GM23338 (cell line): ENCODE measurements at regions not wholly inside any gene's neighbourhood (a gene's known extent, or its start where the extent isn't known, plus 50 kb on each side); places are given as distances from the start of the nearest gene placed in this dataset.

Experiments used
- ATAC-seq: fragments of 200-7000 bp; cut with Tn5 transposase; 3 replicates; pipeline ENCODE4 v1.9.1; 2020
- DNase-seq: peaks from one replicate; pipeline ENCODE4 v3.0.0-alpha.2; 2015; ENCODE audit warnings: low spot score
- H2AFZ ChIP-seq: fragments of 200-600 bp; sonication (generic); 2 replicates; pipeline ENCODE4 v1.8.0; 2016; ENCODE audit warnings: antibody characterized with exemption, mild to moderate bottlenecking, moderate library complexity
- H3F3A ChIP-seq: fragments of 200-600 bp; sonication (generic); replicated peaks from 2 replicates; pipeline ENCODE4 v1.8.0; 2017; ENCODE audit warnings: antibody characterized with exemption, mixed run types, low read depth
- H3K27ac ChIP-seq: fragments of 200-600 bp; sonication (generic); 2 replicates; pipeline ENCODE4 v1.6.1; 2016; ENCODE audit warnings: low read depth
- H3K27me3 ChIP-seq: fragments of 200-600 bp; sonication (generic); 2 replicates; pipeline ENCODE4 v1.8.0; 2016; ENCODE audit warnings: mild to moderate bottlenecking, mixed run types, moderate library complexity; ENCODE audit not compliant: insufficient read depth
- H3K36me3 ChIP-seq: fragments of 200-600 bp; sonication (generic); 2 replicates; pipeline ENCODE4 v1.8.0; 2016; ENCODE audit warnings: mild to moderate bottlenecking; ENCODE audit not compliant: insufficient read depth
- H3K4me1 ChIP-seq: fragments of 200-600 bp; sonication (generic); 2 replicates; pipeline ENCODE4 v1.8.0; 2016; ENCODE audit warnings: mild to moderate bottlenecking, moderate library complexity; ENCODE audit not compliant: insufficient read depth
- H3K4me2 ChIP-seq: fragments of 200-600 bp; sonication (generic); 2 replicates; pipeline ENCODE4 v1.7.1; 2017; ENCODE audit warnings: mixed run types
- H3K4me3 ChIP-seq: fragments of 200-600 bp; sonication (generic); 2 replicates; pipeline ENCODE4 v1.6.1; 2016; ENCODE audit warnings: mixed run types
- H3K79me2 ChIP-seq: fragments of 200-600 bp; sonication (generic); replicated peaks from 2 replicates; pipeline ENCODE4 v1.8.0; 2017; ENCODE audit warnings: mild to moderate bottlenecking; ENCODE audit not compliant: insufficient read depth
- H3K9me2 ChIP-seq: fragments of 200-600 bp; sonication (generic); 2 replicates; pipeline ENCODE4 v1.8.0; 2017; ENCODE audit not compliant: insufficient read depth
- H4K20me1 ChIP-seq: fragments of 200-600 bp; sonication (generic); replicated peaks from 2 replicates; pipeline ENCODE4 v1.8.0; 2017; ENCODE audit warnings: mild to moderate bottlenecking; ENCODE audit not compliant: insufficient read depth
- H3K27ac Mint-ChIP-seq: 2 replicates; pipeline ENCODE4 v1.8.0; 2020; ENCODE audit warnings: inconsistent platforms, mild to moderate bottlenecking, moderate library complexity, mixed read lengths
- H3K27me3 Mint-ChIP-seq: 3 replicates; pipeline ENCODE4 v1.8.0; 2022; ENCODE audit warnings: low read depth, mild to moderate bottlenecking, moderate library complexity, mixed read lengths, inconsistent platforms; ENCODE audit not compliant: insufficient read depth, poor library complexity
- H3K36me3 Mint-ChIP-seq: 3 replicates; pipeline ENCODE4 v1.8.0; 2021; ENCODE audit warnings: low read depth, mild to moderate bottlenecking, inconsistent platforms, moderate library complexity, mixed read lengths
- H3K4me1 Mint-ChIP-seq: 3 replicates; pipeline ENCODE4 v1.8.0; 2020; ENCODE audit warnings: mild to moderate bottlenecking, inconsistent platforms, mixed read lengths
- H3K4me3 Mint-ChIP-seq: 3 replicates; pipeline ENCODE4 v1.8.0; 2021; ENCODE audit warnings: moderate library complexity, mild to moderate bottlenecking, inconsistent platforms, mixed read lengths
- H3K9me3 Mint-ChIP-seq: 3 replicates; pipeline ENCODE4 v1.8.0; 2020; ENCODE audit warnings: moderate library complexity, mild to moderate bottlenecking, inconsistent platforms, mixed read lengths
- CREB1 ChIP-seq: fragments of 250-450 bp; sonication (Bioruptor Pico); IDR thresholded peaks from 2 replicates; pipeline ENCODE4 v1.5.0; 2020; ENCODE audit warnings: low read depth, mild to moderate bottlenecking, moderate library complexity
- ETS1 ChIP-seq: IDR thresholded peaks from 2 replicates; pipeline ENCODE4 v1.6.1; 2016; ENCODE audit warnings: antibody characterized with exemption
- EZH2 ChIP-seq: fragments of 200-600 bp; sonication (generic); IDR thresholded peaks from one replicate; pipeline ENCODE4 v1.8.0; 2017; ENCODE audit warnings: antibody characterized with exemption, mild to moderate bottlenecking, low read depth; ENCODE audit not compliant: unreplicated experiment
- EZH2phosphoT487 ChIP-seq: fragments of 200-600 bp; sonication (generic); IDR thresholded peaks from one replicate; pipeline ENCODE4 v1.8.1; 2018; ENCODE audit warnings: antibody characterized with exemption; ENCODE audit not compliant: unreplicated experiment
- NANOG ChIP-seq: IDR thresholded peaks from 2 replicates; pipeline ENCODE4 v1.6.1; 2016; ENCODE audit warnings: antibody characterized with exemption, borderline replicate concordance
- POLR2AphosphoS5 ChIP-seq: IDR thresholded peaks from 2 replicates; pipeline ENCODE4 v1.6.1; 2016; ENCODE audit warnings: antibody characterized with exemption, low read depth
- REST ChIP-seq: IDR thresholded peaks from one replicate; pipeline ENCODE4 v1.6.1; 2018; ENCODE audit warnings: antibody characterized with exemption; ENCODE audit not compliant: unreplicated experiment
- ZNF114 ChIP-seq: fragments of 250-450 bp; sonication (Bioruptor Pico); IDR thresholded peaks from 2 replicates; pipeline ENCODE4 v1.5.0; 2020; ENCODE audit warnings: mild to moderate bottlenecking, moderate library complexity
- ZNF331 ChIP-seq: fragments of 250-450 bp; sonication (Bioruptor Pico); IDR thresholded peaks from 2 replicates; pipeline ENCODE4 v1.5.0; 2020; ENCODE audit warnings: low read depth, mild to moderate bottlenecking, moderate library complexity
- ZNF462 ChIP-seq: fragments of 250-450 bp; sonication (Bioruptor Pico); IDR thresholded peaks from 2 replicates; pipeline ENCODE4 v1.5.0; 2020; ENCODE audit warnings: mild to moderate bottlenecking, moderate library complexity

- TF ChIP-seq ETS1 (no peak), CREB1 (CRISPR knock-in tag) (no peak), POLR2AphosphoS5 (no peak), EZH2phosphoT487 (no peak)
Observed at GRCh38 chr1:185561629-185562028, 172.6 kb upstream of the HMCN1 start (continued).

GRCh38 chr1:185560760-185561159 is 173.4 kb upstream of the HMCN1 start:
- H3K4me3 ChIP-seq, result no peak overlapping the region
- no peaks in the 10 kb centered on the region for H4K20me1 ChIP-seq
- no peak for ATAC-seq
- no peaks in the 10 kb centered on the region for H3K9me2 ChIP-seq
- Mint-ChIP-seq H3K9me3 (no peaks in the 10 kb centered on the region), H3K4me3 (no peak overlapping the region), H3K36me3 (no peaks in the 10 kb centered on the region), H3K4me1 (peaks cover 6% of the 10 kb centered on the region; the same call in 2 of the 3 replicates), H3K27ac (no peak overlapping the region), H3K27me3 (peaks cover 2% of the 10 kb centered on the region)
- H3K4me1 ChIP-seq, result no peaks in the 10 kb centered on the region
- H3K27me3 ChIP-seq, result no peaks in the 10 kb centered on the region
- no peak for DNase-seq
- no peak overlapping the region for H2AFZ ChIP-seq
- no peak overlapping the region for H3K4me2 ChIP-seq
- no peak overlapping the region for H3K27ac ChIP-seq
- no peaks in the 10 kb centered on the region for H3K79me2 ChIP-seq
- no peaks in the 10 kb centered on the region for H3K36me3 ChIP-seq
- TF ChIP-seq ZNF331 (CRISPR knock-in tag) (no peak), NANOG (no peak), ZNF114 (CRISPR knock-in tag) (no peak), EZH2 (no peak), ZNF462 (CRISPR knock-in tag) (no peak), REST (no peak)
- no peaks in the 10 kb centered on the region for H3F3A ChIP-seq
